ENCODE measurements at regions not wholly inside any gene's neighbourhood (a gene's known extent, or its start where the extent isn't known, plus 50 kb on each side); places are given as distances from the start of the nearest gene placed in this dataset.
"Not testable (repeated sequence)": the region's sequence is repeated elsewhere in the genome, so short reads cannot be mapped to it uniquely, and the experiment has no call there.

GRCh38 chr14:45972416-45972815, 679.2 kb downstream of the RPL10L start:
- DNase-seq, result no peak

- DNase-seq, result no peak
Observed at GRCh38 chr14:45970621-45971020, 681.0 kb downstream of the RPL10L start.

GRCh38 chr14:45968037-45968436, 683.5 kb downstream of the RPL10L start:
- DNase-seq, result no peak

GRCh38 chr14:45949479-45949878, 696.5 kb upstream of the MIS18BP1 start:
- no peak for DNase-seq

GRCh38 chr14:45947830-45948229, 694.8 kb upstream of the MIS18BP1 start:
- no peak for DNase-seq

- DNase-seq, result no peak
Observed at GRCh38 chr14:45946251-45946650, 693.2 kb upstream of the MIS18BP1 start.

GRCh38 chr14:45940318-45940717, 687.3 kb upstream of the MIS18BP1 start:
- DNase-seq, result no peak

GRCh38 chr14:45939572-45939971, 686.6 kb upstream of the MIS18BP1 start:
- no peak for DNase-seq

- not testable (repeated sequence) for DNase-seq
Observed at GRCh38 chr14:45919995-45920394, 667.0 kb upstream of the MIS18BP1 start.

GRCh38 chr14:45916340-45916953, 663.4 kb upstream of the MIS18BP1 start:
- no peak for DNase-seq

- DNase-seq, result no peak
Observed at GRCh38 chr14:45907782-45908181, 654.8 kb upstream of the MIS18BP1 start.

- no peak for DNase-seq
Observed at GRCh38 chr14:45906257-45906656, 653.3 kb upstream of the MIS18BP1 start.

GRCh38 chr14:45905672-45906071, 652.7 kb upstream of the MIS18BP1 start:
- no peak for DNase-seq

- no peak for DNase-seq
Observed at GRCh38 chr14:45904314-45904713, 651.3 kb upstream of the MIS18BP1 start.

- no peak for DNase-seq
Observed at GRCh38 chr14:45902241-45902640, 649.2 kb upstream of the MIS18BP1 start.

- DNase-seq, result no peak
Observed at GRCh38 chr14:45897439-45897838, 644.4 kb upstream of the MIS18BP1 start.

GRCh38 chr14:45893127-45893526, 640.1 kb upstream of the MIS18BP1 start:
- DNase-seq, result no peak

- DNase-seq, result no peak
Observed at GRCh38 chr14:45891417-45892080, 638.5 kb upstream of the MIS18BP1 start.

- DNase-seq, result not testable (repeated sequence)
Observed at GRCh38 chr14:45888766-45889285, 635.8 kb upstream of the MIS18BP1 start.

- DNase-seq, result no peak
Observed at GRCh38 chr14:45877981-45878380, 625.0 kb upstream of the MIS18BP1 start.

GRCh38 chr14:45868863-45869262, 615.9 kb upstream of the MIS18BP1 start:
- DNase-seq, result no peak

- no peak for DNase-seq
Observed at GRCh38 chr14:45868377-45868776, 615.4 kb upstream of the MIS18BP1 start.

- DNase-seq, result no peak
Observed at GRCh38 chr14:45867046-45867894, 614.3 kb upstream of the MIS18BP1 start.

- no peak for DNase-seq
Observed at GRCh38 chr14:45838597-45838996, 585.6 kb upstream of the MIS18BP1 start.
